Stimulated activated memory B cell treated with anti-CD40 and anti-IgM and Interleukin-4, amounts not matched to agents 10 μg/mL and 1 μg/mL and 100 μg/mL, for 72 hours (primary cell): ENCODE measurements at regions not wholly inside any gene's neighbourhood (a gene's known extent, or its start where the extent isn't known, plus 50 kb on each side); places are given as distances from the start of the nearest gene placed in this dataset.
"Not testable (repeated sequence)": the region's sequence is repeated elsewhere in the genome, so short reads cannot be mapped to it uniquely, and the experiment has no call there.

ENCODE experiments used
- ATAC-seq: fragments of 150-1000 bp; cut with Tn5 transposase; 2 replicates; pipeline ENCODE4 v1.10.0; 2021
- H3K27ac Mint-ChIP-seq: one replicate; pipeline ENCODE4 v1.8.0; 2022; ENCODE audit warnings: mild to moderate bottlenecking, mixed read lengths
- H3K27me3 Mint-ChIP-seq: one replicate; pipeline ENCODE4 v1.8.0; 2022; ENCODE audit warnings: mixed read lengths
- H3K36me3 Mint-ChIP-seq: one replicate; pipeline ENCODE4 v1.8.0; 2022; ENCODE audit warnings: mixed read lengths
- H3K4me1 Mint-ChIP-seq: one replicate; pipeline ENCODE4 v1.8.0; 2022; ENCODE audit warnings: mixed read lengths
- H3K4me3 Mint-ChIP-seq: one replicate; pipeline ENCODE4 v1.8.0; 2022; ENCODE audit warnings: mild to moderate bottlenecking, moderate library complexity, mixed read lengths
- H3K9me3 Mint-ChIP-seq: one replicate; pipeline ENCODE4 v1.8.0; 2022; ENCODE audit warnings: mixed read lengths

DNA sequence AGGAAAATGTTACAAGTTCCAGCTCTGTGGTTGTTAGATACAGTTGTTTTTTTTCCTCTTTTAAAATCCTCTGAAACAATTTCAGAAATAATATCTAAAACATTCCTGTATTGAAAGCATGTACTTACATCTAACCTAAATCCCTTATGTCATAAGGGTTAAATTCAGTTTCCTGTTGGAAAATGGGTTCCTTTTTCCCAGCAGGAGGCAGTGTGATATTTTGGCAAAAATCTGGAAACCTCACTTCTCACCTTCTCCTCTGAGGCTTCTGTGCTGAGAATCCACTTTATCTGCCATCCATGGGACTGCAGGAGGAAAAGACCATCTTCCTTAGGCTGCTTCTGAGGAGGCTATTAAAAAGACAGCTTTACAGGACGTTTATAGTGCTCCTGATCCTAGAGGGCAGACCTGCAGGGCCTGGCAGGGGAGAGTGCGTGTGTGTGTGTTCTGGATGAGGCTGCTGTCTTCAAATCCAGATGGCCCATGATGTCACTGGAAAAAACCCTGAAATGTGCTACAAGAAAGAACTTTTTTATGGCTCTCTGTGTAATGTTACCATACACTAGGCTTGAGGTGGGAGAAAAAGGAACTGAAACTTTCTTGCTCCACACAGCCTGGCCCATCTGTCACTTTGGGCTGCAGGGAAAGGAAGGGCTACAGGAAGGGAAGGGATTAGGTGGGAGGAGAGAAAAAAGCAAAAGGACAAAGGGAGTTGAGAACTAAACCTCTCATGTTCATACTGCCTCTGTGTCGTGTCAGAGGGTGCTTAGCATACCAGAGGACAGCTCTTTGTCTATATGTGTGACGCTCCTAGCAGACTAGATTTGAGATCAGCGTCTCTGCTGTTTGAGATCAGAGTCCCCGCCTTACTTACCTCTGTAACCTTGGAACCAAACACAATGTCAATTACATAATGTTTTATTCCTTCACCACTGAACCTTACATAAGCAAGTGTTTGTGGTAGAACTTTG lies 379.2 kb upstream of the SPAG17 start:
- no peaks in the 10 kb centered on the region for H3K27me3 Mint-ChIP-seq
- no peak overlapping the region for H3K27ac Mint-ChIP-seq
- no peaks in the 10 kb centered on the region for H3K9me3 Mint-ChIP-seq
- H3K4me3 Mint-ChIP-seq = no peak overlapping the region
- H3K36me3 Mint-ChIP-seq = no peaks in the 10 kb centered on the region
- ATAC-seq = peak; percentile 51
- H3K4me1 Mint-ChIP-seq = no peaks in the 10 kb centered on the region

DNA sequence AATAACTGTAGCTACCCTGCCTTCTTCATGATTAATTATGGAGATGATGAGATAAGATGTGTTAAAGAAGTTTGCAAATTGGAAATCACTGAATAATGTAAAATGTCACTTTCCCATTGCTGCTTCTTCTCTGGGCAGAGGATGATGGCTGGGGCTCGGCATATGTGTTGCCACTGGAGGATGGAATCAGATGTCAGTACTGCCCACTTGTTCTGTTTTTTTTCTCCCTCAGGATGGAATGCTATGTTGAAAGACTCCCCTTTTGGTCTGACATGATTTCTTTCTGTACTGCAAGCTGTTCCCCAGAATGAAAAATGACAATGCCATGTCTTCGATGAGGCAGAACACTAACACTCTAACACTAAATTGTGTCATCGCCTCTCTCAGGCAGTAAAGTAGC lies 373.9 kb upstream of the SPAG17 start:
- Mint-ChIP-seq H3K36me3 (no peaks in the 10 kb centered on the region), H3K27me3 (no peaks in the 10 kb centered on the region), H3K27ac (no peak overlapping the region), H3K4me3 (no peak overlapping the region), H3K4me1 (no peaks in the 10 kb centered on the region), H3K9me3 (no peaks in the 10 kb centered on the region)
- no peak for ATAC-seq

DNA sequence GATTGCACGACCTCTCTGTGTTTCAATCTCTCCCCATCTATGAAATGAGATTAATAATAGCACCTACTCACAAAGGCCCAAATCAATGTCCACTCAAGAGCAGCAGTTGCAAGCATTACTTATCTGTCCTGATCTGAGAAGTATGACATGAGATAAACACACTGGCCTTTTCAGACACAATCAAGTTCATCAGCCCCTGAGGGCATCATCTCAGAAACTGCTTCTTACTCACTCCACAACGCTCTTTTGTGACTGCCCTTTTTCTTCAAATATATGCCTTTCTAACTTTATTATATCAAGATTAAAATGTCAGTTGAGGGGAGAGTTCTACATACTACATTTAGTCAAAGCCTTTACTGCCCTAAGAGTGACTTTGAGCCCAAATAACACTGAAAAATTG lies 371.9 kb upstream of the SPAG17 start:
- Mint-ChIP-seq H3K9me3 (peaks cover 3% of the 10 kb centered on the region), H3K36me3 (no peaks in the 10 kb centered on the region), H3K27ac (no peak overlapping the region), H3K27me3 (no peaks in the 10 kb centered on the region), H3K4me1 (no peaks in the 10 kb centered on the region), H3K4me3 (no peak overlapping the region)
- ATAC-seq = no peak

DNA sequence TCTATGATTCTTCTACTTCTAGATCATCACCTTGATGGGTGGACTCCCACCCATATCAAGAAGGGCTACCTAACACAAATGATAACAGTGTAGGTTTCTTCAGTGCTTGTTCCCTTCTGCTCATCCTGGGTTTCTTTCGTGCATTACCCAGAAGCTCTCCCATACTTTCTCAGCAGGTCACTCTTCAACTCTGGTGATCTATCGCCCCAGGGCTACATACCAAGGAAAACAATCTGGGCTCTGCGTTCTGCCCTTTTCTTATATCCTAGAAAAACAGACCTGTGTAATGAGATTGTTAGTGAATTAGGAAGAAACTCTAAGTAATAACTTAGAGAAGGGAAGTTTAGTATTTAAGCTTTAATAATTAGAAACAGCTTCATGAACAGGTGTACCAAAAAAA lies 370.6 kb upstream of the SPAG17 start:
- H3K27me3 Mint-ChIP-seq = no peaks in the 10 kb centered on the region
- H3K4me3 Mint-ChIP-seq = no peak overlapping the region
- ATAC-seq = no peak
- H3K36me3 Mint-ChIP-seq = no peaks in the 10 kb centered on the region
- H3K27ac Mint-ChIP-seq = no peak overlapping the region
- H3K4me1 Mint-ChIP-seq = no peaks in the 10 kb centered on the region
- peaks cover 5% of the 10 kb centered on the region for H3K9me3 Mint-ChIP-seq

DNA sequence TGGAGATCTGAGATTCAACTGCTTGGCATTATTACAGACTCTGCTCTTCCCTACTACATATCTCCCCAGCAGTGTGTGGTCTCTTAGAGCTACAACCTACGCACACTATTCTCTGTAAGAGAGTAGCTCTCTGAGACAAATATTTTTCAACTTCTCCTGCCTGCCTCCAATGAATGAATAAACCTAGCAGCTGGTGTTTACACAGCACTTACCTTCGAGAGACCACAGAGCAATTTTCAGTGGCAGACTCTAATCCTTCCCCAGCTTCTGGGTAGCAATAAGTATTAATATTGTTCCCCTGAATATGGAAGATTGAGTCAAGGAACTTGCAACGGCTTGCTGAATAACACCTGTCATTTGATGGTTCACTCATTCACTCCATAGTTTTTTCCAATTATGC lies 350.9 kb upstream of the SPAG17 start:
- no peaks in the 10 kb centered on the region for H3K4me1 Mint-ChIP-seq
- H3K4me3 Mint-ChIP-seq = no peak overlapping the region
- no peaks in the 10 kb centered on the region for H3K36me3 Mint-ChIP-seq
- H3K27ac Mint-ChIP-seq = no peak overlapping the region
- no peak for ATAC-seq
- peaks cover 5% of the 10 kb centered on the region for H3K9me3 Mint-ChIP-seq
- peaks cover 10% of the 10 kb centered on the region for H3K27me3 Mint-ChIP-seq

DNA sequence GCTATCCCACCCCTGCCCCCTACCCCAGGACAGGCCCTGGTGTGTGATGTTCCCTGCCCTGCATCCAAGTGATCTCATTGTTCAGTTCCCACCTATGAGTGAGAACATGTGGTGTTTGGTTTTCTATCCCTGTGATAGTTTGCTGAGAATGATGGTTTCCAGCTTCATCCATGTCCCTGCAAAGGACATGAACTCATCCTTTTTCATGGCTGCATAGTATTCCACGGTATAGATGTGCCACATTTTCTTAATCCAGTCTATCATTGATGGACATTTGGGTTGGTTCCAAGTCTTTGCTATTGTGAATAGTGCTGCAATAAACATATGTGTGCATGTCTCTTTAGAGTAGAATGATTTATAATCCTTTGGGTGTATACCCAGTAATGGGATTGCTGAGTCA lies 326.9 kb upstream of the SPAG17 start:
- peaks cover 15% of the 10 kb centered on the region for H3K9me3 Mint-ChIP-seq
- ATAC-seq, H3K36me3 Mint-ChIP-seq, H3K4me1 Mint-ChIP-seq, H3K27ac Mint-ChIP-seq, H3K27me3 Mint-ChIP-seq, H3K4me3 Mint-ChIP-seq: not testable (repeated sequence)

DNA sequence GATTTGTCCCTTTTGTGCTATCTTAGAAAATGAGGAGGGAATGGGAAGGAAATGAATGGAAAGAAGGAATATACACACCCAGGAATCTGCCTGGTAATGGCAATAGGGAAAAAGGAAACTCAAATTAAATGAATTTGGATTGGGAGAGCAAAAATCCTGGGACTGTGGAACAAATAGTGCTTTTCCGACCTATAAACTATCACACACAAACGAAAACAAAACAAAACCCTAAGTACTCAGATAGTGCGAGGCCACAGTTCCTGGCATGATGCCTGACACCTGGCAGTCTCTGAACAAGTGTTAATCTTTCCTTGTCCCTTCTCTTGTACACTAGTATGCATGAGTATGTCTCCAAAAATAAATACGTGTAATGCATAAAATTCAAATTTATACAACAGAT lies 319.8 kb upstream of the SPAG17 start:
- no peak overlapping the region for H3K4me3 Mint-ChIP-seq
- no peaks in the 10 kb centered on the region for H3K9me3 Mint-ChIP-seq
- no peaks in the 10 kb centered on the region for H3K4me1 Mint-ChIP-seq
- no peak for ATAC-seq
- no peaks in the 10 kb centered on the region for H3K27me3 Mint-ChIP-seq
- H3K36me3 Mint-ChIP-seq = no peaks in the 10 kb centered on the region
- no peak overlapping the region for H3K27ac Mint-ChIP-seq

DNA sequence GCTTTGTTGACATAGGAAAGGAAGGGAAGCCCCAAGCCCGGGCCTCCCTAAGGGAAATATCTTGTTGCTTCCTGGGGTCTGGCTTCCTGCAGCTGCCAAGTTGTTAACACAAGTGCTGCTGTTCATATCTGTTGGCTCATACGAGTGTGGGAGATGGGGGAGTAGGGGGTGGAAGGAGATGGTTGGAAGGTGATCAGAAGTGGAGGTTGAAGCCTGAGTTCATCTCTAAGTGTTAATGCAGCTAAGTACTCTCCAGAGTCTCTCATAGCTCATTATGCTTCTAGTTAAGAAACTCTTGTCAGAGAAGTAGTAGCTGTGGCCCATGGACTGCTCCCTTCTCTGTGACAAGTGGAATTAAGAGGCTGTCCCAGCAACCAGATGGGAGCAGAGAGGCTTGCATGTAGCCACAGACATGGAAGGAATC lies 319.2 kb upstream of the SPAG17 start:
- Mint-ChIP-seq H3K4me1 (no peaks in the 10 kb centered on the region), H3K4me3 (no peak overlapping the region), H3K9me3 (no peaks in the 10 kb centered on the region), H3K27me3 (no peaks in the 10 kb centered on the region), H3K27ac (no peak overlapping the region), H3K36me3 (no peaks in the 10 kb centered on the region)
- no peak for ATAC-seq

DNA sequence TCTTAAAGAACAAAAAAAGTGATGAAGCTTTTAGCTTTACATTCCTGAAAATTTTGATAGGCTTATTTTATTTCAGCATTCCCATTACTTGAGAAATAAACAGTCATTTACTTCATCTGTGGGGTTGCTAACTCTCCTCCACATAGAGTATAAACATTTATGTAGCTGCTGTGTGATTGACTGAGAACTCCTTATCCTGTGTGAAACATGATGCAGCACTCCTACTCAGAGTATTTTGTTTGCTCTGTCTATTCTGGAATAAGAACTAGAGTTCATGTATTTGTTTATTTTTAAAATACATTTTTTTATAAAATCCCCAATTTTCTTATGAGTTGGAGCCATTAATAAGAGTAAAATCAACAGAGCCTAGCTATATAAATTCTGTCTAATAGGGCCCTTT lies 318.7 kb upstream of the SPAG17 start:
- no peaks in the 10 kb centered on the region for H3K27me3 Mint-ChIP-seq
- no peaks in the 10 kb centered on the region for H3K36me3 Mint-ChIP-seq
- no peaks in the 10 kb centered on the region for H3K4me1 Mint-ChIP-seq
- H3K4me3 Mint-ChIP-seq = no peak overlapping the region
- H3K27ac Mint-ChIP-seq = no peak overlapping the region
- no peaks in the 10 kb centered on the region for H3K9me3 Mint-ChIP-seq
- ATAC-seq = no peak

DNA sequence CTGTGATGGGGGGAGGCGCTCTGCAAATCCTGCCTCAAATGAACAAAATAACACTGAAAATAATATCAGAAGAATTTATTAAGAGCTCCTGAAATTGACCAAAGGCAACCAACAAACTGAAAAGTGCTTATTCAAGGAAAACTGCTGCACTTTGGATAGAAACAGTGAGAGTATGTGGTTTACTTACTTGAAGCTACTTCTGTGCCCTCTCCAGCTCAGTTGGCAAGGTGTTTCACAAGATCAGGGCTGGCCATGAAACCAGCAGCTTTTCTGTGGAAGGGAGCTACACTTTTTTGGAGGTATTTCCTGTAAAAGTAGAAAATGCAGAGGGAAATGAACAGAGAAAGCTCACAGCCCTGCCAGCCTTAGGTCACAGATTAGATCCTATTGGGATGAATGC lies 310.0 kb upstream of the SPAG17 start:
- H3K4me3 Mint-ChIP-seq = no peak overlapping the region
- H3K27me3 Mint-ChIP-seq = peaks cover 14% of the 10 kb centered on the region
- no peak overlapping the region for H3K27ac Mint-ChIP-seq
- no peaks in the 10 kb centered on the region for H3K9me3 Mint-ChIP-seq
- ATAC-seq = no peak
- no peaks in the 10 kb centered on the region for H3K36me3 Mint-ChIP-seq
- H3K4me1 Mint-ChIP-seq = no peaks in the 10 kb centered on the region

DNA sequence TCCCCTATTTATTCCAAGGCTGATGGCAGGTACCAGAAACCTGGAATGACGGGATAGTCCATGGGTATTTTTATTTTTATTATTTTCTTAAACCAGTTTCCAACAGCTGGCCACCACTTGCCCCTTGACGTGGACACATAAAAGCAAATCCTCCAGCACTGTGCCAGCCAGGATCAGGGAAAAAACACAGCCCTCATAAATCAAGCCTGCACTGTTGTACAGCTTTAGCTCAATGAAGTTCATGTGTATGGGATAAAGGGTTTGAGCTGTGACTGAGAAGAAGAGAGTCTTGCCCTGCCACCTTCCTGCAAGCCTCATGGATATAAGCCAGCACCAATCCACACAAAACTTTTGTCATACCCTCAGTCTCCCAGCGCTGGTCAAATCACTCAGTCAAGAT lies 303.8 kb upstream of the SPAG17 start:
- Mint-ChIP-seq H3K4me3 (no peak overlapping the region), H3K36me3 (no peaks in the 10 kb centered on the region), H3K27me3 (peaks cover 14% of the 10 kb centered on the region), H3K27ac (no peak overlapping the region), H3K9me3 (no peaks in the 10 kb centered on the region), H3K4me1 (no peaks in the 10 kb centered on the region)
- ATAC-seq = no peak

DNA sequence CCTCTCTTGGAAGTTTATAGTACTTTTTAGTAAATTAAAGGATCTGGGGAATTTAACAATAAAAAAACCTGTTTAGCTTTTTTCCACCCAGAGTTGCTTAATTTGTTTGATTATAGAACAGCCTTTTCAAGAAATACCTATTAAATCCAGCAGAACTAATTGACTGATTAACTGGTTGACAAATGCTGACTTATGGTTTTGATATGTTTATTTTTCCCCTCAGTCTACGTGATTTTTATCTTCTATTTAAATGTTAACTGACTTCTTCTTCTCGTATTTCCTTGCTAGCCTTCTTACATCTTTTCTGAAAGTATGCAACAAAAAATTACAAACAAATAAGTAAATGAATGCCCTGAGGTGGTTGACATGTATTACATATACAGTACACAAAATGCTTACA lies 302.9 kb upstream of the SPAG17 start:
- Mint-ChIP-seq H3K4me3 (no peak overlapping the region), H3K9me3 (no peaks in the 10 kb centered on the region), H3K36me3 (no peaks in the 10 kb centered on the region), H3K27me3 (peaks cover 14% of the 10 kb centered on the region), H3K27ac (no peak overlapping the region), H3K4me1 (no peaks in the 10 kb centered on the region)
- no peak for ATAC-seq

DNA sequence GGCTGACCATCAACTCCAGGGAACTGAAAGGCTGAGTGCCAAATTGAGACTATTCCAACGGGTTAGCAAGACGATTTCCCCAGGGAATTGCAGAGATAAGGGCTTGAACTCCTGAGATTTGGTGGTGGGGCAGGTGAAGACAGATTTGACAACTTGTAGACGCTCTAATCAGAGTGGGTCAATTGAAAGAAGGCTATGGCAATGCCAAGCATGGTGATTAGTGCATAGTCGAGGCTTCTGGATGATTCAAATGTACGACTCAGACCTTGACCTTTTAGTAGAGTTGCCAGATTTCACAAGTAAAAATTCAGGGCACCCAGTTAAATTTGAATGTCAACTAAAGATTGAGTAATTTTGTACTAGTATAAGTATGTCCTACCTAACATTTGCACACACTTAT lies 302.1 kb upstream of the SPAG17 start:
- Mint-ChIP-seq H3K27ac (no peak overlapping the region), H3K9me3 (peaks cover 4% of the 10 kb centered on the region), H3K27me3 (peaks cover 7% of the 10 kb centered on the region), H3K36me3 (no peaks in the 10 kb centered on the region), H3K4me1 (no peaks in the 10 kb centered on the region), H3K4me3 (no peak overlapping the region)
- no peak for ATAC-seq

DNA sequence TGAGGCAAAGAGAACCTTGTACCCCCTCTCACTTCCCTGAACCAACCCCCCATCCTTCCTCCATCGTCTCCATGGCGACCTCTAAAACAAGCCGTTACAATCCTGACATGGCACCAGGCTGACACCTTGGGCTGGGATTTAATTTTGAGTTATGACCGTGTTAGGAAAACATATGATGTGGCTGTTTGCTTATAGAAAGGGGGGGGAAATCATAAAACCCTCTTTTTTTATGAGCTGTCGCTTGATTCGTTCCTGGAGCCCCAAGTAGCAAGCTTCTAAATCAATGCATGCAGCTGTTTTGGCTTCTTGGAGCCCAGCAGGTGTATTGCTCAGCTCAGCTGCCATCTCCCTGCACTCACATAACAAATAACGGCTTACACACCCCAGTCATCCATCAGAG lies 301.2 kb upstream of the SPAG17 start:
- Mint-ChIP-seq H3K9me3 (peaks cover 6% of the 10 kb centered on the region), H3K27me3 (no peaks in the 10 kb centered on the region), H3K27ac (no peak overlapping the region), H3K4me1 (no peaks in the 10 kb centered on the region), H3K4me3 (no peak overlapping the region), H3K36me3 (no peaks in the 10 kb centered on the region)
- no peak for ATAC-seq

DNA sequence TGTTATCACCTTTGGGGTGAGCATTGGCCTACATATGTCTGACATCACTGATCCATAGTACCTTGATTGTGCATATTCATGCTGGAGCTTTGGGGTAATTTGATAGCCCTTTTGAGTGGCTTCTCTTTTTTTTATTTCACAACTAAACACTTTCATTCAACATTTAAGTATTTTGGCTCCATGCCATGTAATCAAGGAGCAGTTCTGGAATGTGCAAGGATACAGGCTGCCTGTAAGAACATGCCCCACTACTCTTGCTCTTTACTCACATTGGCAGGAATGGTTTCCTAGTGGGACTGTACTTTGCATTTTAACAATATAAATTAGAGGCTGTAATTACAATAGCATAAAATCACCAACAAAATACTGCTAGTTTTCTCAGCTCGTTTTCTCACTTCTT lies 300.7 kb upstream of the SPAG17 start:
- ATAC-seq = no peak
- Mint-ChIP-seq H3K36me3 (no peaks in the 10 kb centered on the region), H3K4me3 (no peak overlapping the region), H3K27me3 (no peaks in the 10 kb centered on the region), H3K27ac (no peak overlapping the region), H3K9me3 (peaks cover 6% of the 10 kb centered on the region), H3K4me1 (no peaks in the 10 kb centered on the region)

DNA sequence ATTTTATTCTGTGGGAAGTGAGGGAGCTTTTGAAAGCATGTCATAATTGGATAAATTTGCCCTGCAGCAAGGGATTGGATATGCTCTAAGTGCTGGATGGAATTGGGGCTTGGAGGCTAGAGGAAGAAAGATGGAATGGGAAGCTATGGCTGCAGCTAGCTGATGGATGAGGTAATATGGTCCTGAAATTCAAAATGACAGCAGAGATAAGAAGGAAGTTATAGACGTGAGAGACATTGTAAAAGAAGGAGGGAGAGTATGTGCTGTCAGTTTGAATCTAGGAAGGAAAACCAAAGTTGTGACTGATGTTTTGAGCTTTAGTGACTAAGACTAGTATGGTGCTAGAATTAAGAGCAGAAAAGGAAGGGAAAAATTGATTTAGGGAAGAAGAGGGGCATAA lies 299.9 kb upstream of the SPAG17 start:
- H3K4me1 Mint-ChIP-seq = no peaks in the 10 kb centered on the region
- H3K27me3 Mint-ChIP-seq = no peaks in the 10 kb centered on the region
- ATAC-seq = no peak

More for the DNA sequence above, 299.9 kb upstream of the SPAG17 start:
- Mint-ChIP-seq H3K27ac (no peak overlapping the region), H3K9me3 (peaks cover 6% of the 10 kb centered on the region), H3K36me3 (no peaks in the 10 kb centered on the region), H3K4me3 (no peak overlapping the region)
